ENCODE measurements at regions not wholly inside any gene's neighbourhood (a gene's known extent, or its start where the extent isn't known, plus 50 kb on each side); places are given as distances from the start of the nearest gene placed in this dataset.
A peak's percentile ranks its signal among the peaks of the same experiment; 100 is the strongest.

GRCh38 chr2:215845839-215846586 is 167.3 kb downstream of the MREG start:
- BruUV-seq (replicated peaks): no TSS peak
- H4K20me1 ChIP-seq (replicated peaks; ENCODE audit: control insufficient read depth, insufficient read depth, low read length): no peaks in the 10 kb centered on the region
- CTCF ChIA-PET (ENCODE audit: low intra/inter-chr PET ratio): no interaction called here
- peak; percentile 25; the same call in 1 of the 3 replicates for ATAC-seq
- H3K36me3 ChIP-seq (ENCODE audit: control insufficient read depth, insufficient read depth, low read length): no peaks in the 10 kb centered on the region
- FAIRE-seq: no peak
- no peaks in the 10 kb centered on the region for H3K9me3 ChIP-seq (replicated peaks; ENCODE audit: control insufficient read depth, insufficient read depth, low read depth, low read length)
- H3K4me2 ChIP-seq (ENCODE audit: insufficient read depth, low read length): no peak overlapping the region
- in situ Hi-C loops (cut with MboI): no loop called here
- H3K9ac ChIP-seq (ENCODE audit: insufficient read depth in 1 of 2, low read depth in 2 of 2, low read length in 2 of 2): no peak overlapping the region
- WGBS (ENCODE audit: insufficient coverage, low coverage, missing lambda C conversion rate): 36% methylated on average over 8 of the region's 8 CpGs
- intact Hi-C loops (cut with micrococcal nuclease): no loop called here
- no peak overlapping the region for H3K27ac ChIP-seq (ENCODE audit: extremely low read depth, low read depth, low read length)
- TF ChIP-seq NONO (IDR thresholded peaks at IDR 0.05; ENCODE audit: low read depth in 2 of 2, low read length in 1 of 2) (no peak), ZNF518B (CRISPR knock-in tag; IDR thresholded peaks at IDR 0.05) (no peak), BDP1 (IDR thresholded peaks at IDR 0.05; ENCODE audit: insufficient read depth, insufficient read length) (no peak), JUND (IDR thresholded peaks at IDR 0.05; ENCODE audit: borderline replicate concordance, low read depth, low read length) (no peak), JUND (tag; IDR thresholded peaks at IDR 0.05; ENCODE audit: borderline replicate concordance, low read depth, low read length) (no peak), ZNF384 (IDR thresholded peaks at IDR 0.05; ENCODE audit: low read depth, low read length) (no peak), ZFP30 (CRISPR knock-in tag; IDR thresholded peaks at IDR 0.05; ENCODE audit: borderline replicate concordance) (no peak), ELF4 (CRISPR knock-in tag; IDR thresholded peaks at IDR 0.05) (no peak), RB1 (IDR thresholded peaks at IDR 0.05; ENCODE audit: low read depth) (no peak), ZNF253 (CRISPR knock-in tag; conservative IDR thresholded peaks at IDR 0.05) (no peak), HNRNPL (IDR thresholded peaks at IDR 0.05; ENCODE audit: low read depth, low read length) (no peak), ZNF639 (CRISPR knock-in tag; conservative IDR thresholded peaks at IDR 0.05 in 1 of 2, IDR thresholded peaks at IDR 0.05 in 1 of 2) (no peak), SLC30A9 (CRISPR knock-in tag; IDR thresholded peaks at IDR 0.05) (no peak), NFRKB (IDR thresholded peaks at IDR 0.05; ENCODE audit: low read depth) (no peak), ID3 (CRISPR knock-in tag; IDR thresholded peaks at IDR 0.05) (no peak), ID3 (tag; IDR thresholded peaks at IDR 0.05) (no peak), PTBP1 (IDR thresholded peaks at IDR 0.05; ENCODE audit: low read depth, low read length) (no peak)
- H3K27me3 ChIP-seq (ENCODE audit: control insufficient read depth in 2 of 2, insufficient read depth in 2 of 2, low read length in 2 of 2): no peaks in the 10 kb centered on the region
- no peaks in the 10 kb centered on the region for H3K9me1 ChIP-seq (ENCODE audit: control insufficient read depth, insufficient read depth, low read length)
- POLR2A ChIA-PET: no interaction called here
- no peaks in the 10 kb centered on the region for H3K79me2 ChIP-seq (ENCODE audit: control insufficient read depth, insufficient read depth, low read length)
- DNase-seq (ENCODE audit: extremely low read depth in 1 of 4, low spot score in 3 of 4): no peak
- no peaks in the 10 kb centered on the region; a peak in 1 of 5 replicates for H3K4me1 ChIP-seq (replicated peaks in 1 of 2; ENCODE audit: control insufficient read depth in 2 of 2, insufficient read depth in 2 of 2, low read length in 2 of 2)
- H3K4me3 ChIP-seq: no peak overlapping the region
- H2AFZ ChIP-seq (ENCODE audit: low read depth, low read length): no peak overlapping the region
